Endothelial cell of umbilical vein (primary cell): ENCODE measurements at regions not wholly inside any gene's neighbourhood (a gene's known extent, or its start where the extent isn't known, plus 50 kb on each side); places are given as distances from the start of the nearest gene placed in this dataset.

Experiments used
- BruUV-seq: library from RNA; stranded (reverse); fragments of 400-500 nt; replicated peaks from 2 replicates; lab custom pipeline; 2021; lab: Mats Ljungman, UMichigan
- CTCF ChIA-PET: fragments of 300-600, 350-600 bp; sonication (Branson Sonifier 250); formaldehyde crosslinking; loops from one replicate; lab custom pipeline; 2021; ENCODE audit warnings: antibody characterized with exemption, inconsistent platforms; lab: Charles Lee
- POLR2A ChIA-PET: fragments of 300-600, 350-600 bp; sonication (Branson Sonifier 250); formaldehyde crosslinking; loops from one replicate; lab custom pipeline; 2021; ENCODE audit warnings: antibody characterized with exemption, inconsistent platforms; lab: Charles Lee
- DNase-seq: peaks from one replicate; pipeline ENCODE4 v3.0.0-alpha.2; 2011; ENCODE audit warnings: low read depth, low spot score
- FAIRE-seq: peaks from 2 replicates; lab custom pipeline; 2011; peaks lifted over from hg19 to GRCh38; lab: Jason Lieb, UNC
- H2AFZ ChIP-seq: 2 replicates; pipeline ENCODE4 v1.6.0; 2012; ENCODE audit warnings: low read depth, low read length, control low read depth, inconsistent platforms
- H3K27ac ChIP-seq: 2 replicates; pipeline ENCODE4 v1.5.1; 2011; ENCODE audit warnings: low read depth, mild to moderate bottlenecking, control low read depth, low read length, moderate library complexity; ENCODE audit not compliant: insufficient read depth
- H3K27me3 ChIP-seq, 2 experiments: 2 replicates each; pipeline versions ENCODE4 v1.6.0 to v1.6.1; 2011; ENCODE audit warnings: low read length in 2 of 2, mixed read lengths in 1 of 2; ENCODE audit not compliant: control insufficient read depth in 2 of 2, insufficient read depth in 2 of 2
- H3K36me3 ChIP-seq, 2 experiments: 2 replicates in 1 of 2; 3 replicates in 1 of 2; pipeline ENCODE4 v1.5.1; 2011; ENCODE audit warnings: low read length in 2 of 2, mild to moderate bottlenecking in 1 of 2, moderate library complexity in 1 of 2; ENCODE audit not compliant: control insufficient read depth in 2 of 2, insufficient read depth in 2 of 2; ENCODE audit errors: extremely low read depth in 1 of 2
- H3K4me1 ChIP-seq: 3 replicates; pipeline ENCODE4 v1.5.1; 2011; ENCODE audit warnings: mild to moderate bottlenecking, low read length; ENCODE audit not compliant: control insufficient read depth, insufficient read depth; ENCODE audit errors: extremely low read depth
- H3K4me2 ChIP-seq: 2 replicates; pipeline ENCODE4 v1.6.1; 2011; ENCODE audit warnings: low read length, control low read depth, mixed read lengths; ENCODE audit not compliant: insufficient read depth
- H3K4me3 ChIP-seq, 3 experiments: fragments of 200-600 bp in 1 of 3; sonication (generic), shearing (Covaris generic) in 1 of 3; replicated peaks in 1 of 3; 2 replicates each; pipeline ENCODE4 v1.5.1; 2011 to 2016; ENCODE audit warnings: control low read depth in 3 of 3, low read length in 3 of 3, mild to moderate bottlenecking in 2 of 3, inconsistent platforms in 1 of 3, low read depth in 1 of 3, moderate library complexity in 1 of 3; ENCODE audit not compliant: insufficient read depth in 1 of 3
- H3K79me2 ChIP-seq: 2 replicates; pipeline ENCODE4 v1.6.0; 2012; ENCODE audit warnings: low read length, inconsistent platforms; ENCODE audit not compliant: control insufficient read depth, insufficient read depth
- H3K9ac ChIP-seq: replicated peaks from 2 replicates; pipeline ENCODE3; 2011; ENCODE audit warnings: low read length, control low read depth; ENCODE audit not compliant: insufficient read depth; ENCODE audit errors: extremely low read depth
- H3K9me1 ChIP-seq: replicated peaks from 3 replicates; pipeline ENCODE4 v1.6.0; 2011; ENCODE audit warnings: mild to moderate bottlenecking, low read length; ENCODE audit not compliant: control insufficient read depth, insufficient read depth; ENCODE audit errors: extremely low read depth
- H3K9me3 ChIP-seq: replicated peaks from 2 replicates; pipeline ENCODE4 v1.5.1; 2012; ENCODE audit warnings: low read length, inconsistent platforms; ENCODE audit not compliant: control insufficient read depth, insufficient read depth
- H4K20me1 ChIP-seq: replicated peaks from 2 replicates; pipeline ENCODE3; 2011; ENCODE audit warnings: mild to moderate bottlenecking, low read length; ENCODE audit not compliant: control insufficient read depth, insufficient read depth; ENCODE audit errors: extremely low read depth
- CTCF ChIP-seq, 2 donors: IDR thresholded peaks; 1 replicate in 1 of 2; 2 replicates in 1 of 2; pipeline ENCODE4 v1.5.1; 2011; ENCODE audit warnings: low read length in 2 of 2, mild to moderate bottlenecking in 2 of 2, moderate library complexity in 2 of 2, control low read depth in 1 of 2, inconsistent platforms in 1 of 2, low read depth in 1 of 2; ENCODE audit not compliant: insufficient read depth in 1 of 2; ENCODE audit errors: extremely low read depth in 1 of 2
- EZH2 ChIP-seq: IDR thresholded peaks from 2 replicates; pipeline ENCODE4 v1.6.1; 2012; ENCODE audit warnings: borderline replicate concordance, low read depth, mild to moderate bottlenecking, moderate library complexity, low read length, inconsistent platforms; ENCODE audit not compliant: severe bottlenecking
- FOS ChIP-seq: IDR thresholded peaks from 2 replicates; pipeline ENCODE4 v1.6.1; 2011; ENCODE audit warnings: mild to moderate bottlenecking, low read length, moderate library complexity, borderline replicate concordance; ENCODE audit not compliant: insufficient read depth
- GATA2 ChIP-seq: IDR thresholded peaks from 2 replicates; pipeline ENCODE4 v1.7.0; 2011; ENCODE audit warnings: low read depth, mild to moderate bottlenecking, moderate library complexity, mixed read lengths, low read length; ENCODE audit not compliant: insufficient read length, insufficient read depth
- JUN ChIP-seq: IDR thresholded peaks from 2 replicates; pipeline ENCODE4 v1.6.1; 2011; ENCODE audit warnings: borderline replicate concordance, low read depth; ENCODE audit not compliant: insufficient read length, insufficient read depth
- MYC ChIP-seq: IDR thresholded peaks from one replicate; pipeline ENCODE4 v1.6.1; 2011; ENCODE audit warnings: mild to moderate bottlenecking, low read depth, low read length
- POLR2A ChIP-seq: IDR thresholded peaks from 2 replicates; pipeline ENCODE4 v1.6.1; 2012; ENCODE audit warnings: low read depth, mild to moderate bottlenecking, control low read depth, low read length
- POLR2AphosphoS5 ChIP-seq: IDR thresholded peaks from 2 replicates; pipeline ENCODE4 v1.6.1; 2012; ENCODE audit warnings: low read depth, mild to moderate bottlenecking, control low read depth, low read length, moderate library complexity; ENCODE audit not compliant: insufficient read depth
- dilution Hi-C: fragments of 300-500 bp; cut with MboI; formaldehyde crosslinking; loops from one replicate; pipeline ENCODE4 v1.15.0; 2019; ENCODE audit warnings: low sequenced_read_pairs; ENCODE audit not compliant: extremely low pct_ligation_motif_present
- intact Hi-C: fragments of 100-400 bp; cut with micrococcal nuclease; formaldehyde crosslinking; loops from one replicate; pipeline ENCODE4 v1.10.0; 2022
- TF ChIP-seq, protein P1 (sequence below): IDR thresholded peaks from 2 replicates; pipeline ENCODE4 v1.6.1; 2011; ENCODE audit not compliant: insufficient read depth, insufficient read length

- H3K27ac ChIP-seq: no peak overlapping the region
- no peak overlapping the region for H3K4me2 ChIP-seq
- dilution Hi-C loops (no loop called here), intact Hi-C loops (no loop called here)
- H2AFZ ChIP-seq: no peak overlapping the region
- H3K4me1 ChIP-seq: no peaks in the 10 kb centered on the region
- no peaks in the 10 kb centered on the region for H3K9me3 ChIP-seq
- no peaks in the 10 kb centered on the region for H3K9me1 ChIP-seq
- no peak overlapping the region for H3K4me3 ChIP-seq
- no peak for TF ChIP-seq GATA2
- TF ChIP-seq JUN: no peak
- TF ChIP-seq, protein P1, sequence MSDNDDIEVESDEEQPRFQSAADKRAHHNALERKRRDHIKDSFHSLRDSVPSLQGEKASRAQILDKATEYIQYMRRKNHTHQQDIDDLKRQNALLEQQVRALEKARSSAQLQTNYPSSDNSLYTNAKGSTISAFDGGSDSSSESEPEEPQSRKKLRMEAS: no peak
- TF ChIP-seq FOS: no peak
- TF ChIP-seq EZH2: no peak
- no peak for TF ChIP-seq MYC
- TF ChIP-seq POLR2AphosphoS5: no peak
- TF ChIP-seq POLR2A: no peak
- no peak for TF ChIP-seq CTCF (IDR thresholded peaks at IDR 0.05; ENCODE audit: extremely low read depth in 1 of 2, insufficient read depth in 1 of 2, low read depth in 1 of 2, low read length in 2 of 2)
- no peak for FAIRE-seq
- H3K27me3 ChIP-seq: no peaks in the 10 kb centered on the region
- ChIA-PET POLR2A (no interaction called here), CTCF (no interaction called here)
- H4K20me1 ChIP-seq: no peaks in the 10 kb centered on the region
- H3K36me3 ChIP-seq: no peaks in the 10 kb centered on the region
- H3K79me2 ChIP-seq: no peaks in the 10 kb centered on the region
- no peak for DNase-seq
- H3K9ac ChIP-seq: no peak overlapping the region
- no TSS peak for BruUV-seq
Measured at GRCh38 chr5:43889233-43889632, 286.3 kb downstream of the NNT start.
